H1 (cell line): ENCODE measurements at regions not wholly inside any gene's neighbourhood (a gene's known extent, or its start where the extent isn't known, plus 50 kb on each side); places are given as distances from the start of the nearest gene placed in this dataset.

ENCODE experiments used
- CTCF ChIA-PET: fragments of 300-600 bp; sonication (Branson Sonifier 250); formaldehyde crosslinking; loops from one replicate; lab custom pipeline; 2021; ENCODE audit not compliant: partially characterized antibody; lab: Charles Lee
- POLR2A ChIA-PET: fragments of 300-600 bp; sonication (Branson Sonifier 250); formaldehyde crosslinking; loops from one replicate; lab custom pipeline; 2021; ENCODE audit warnings: inconsistent platforms; ENCODE audit not compliant: partially characterized antibody; lab: Charles Lee
- DNase-seq, 2 experiments: peaks; one replicate each; pipeline versions ENCODE4 v3.0.0 to v3.0.0-alpha.2; 2010 to 2022; ENCODE audit warnings: low spot score in 2 of 2, low read depth in 1 of 2, mixed read lengths in 1 of 2
- FAIRE-seq: peaks from 2 replicates; lab custom pipeline; 2011; peaks lifted over from hg19 to GRCh38; lab: Jason Lieb, UNC
- H2AFZ ChIP-seq: 2 replicates; pipeline ENCODE4 v1.8.1; 2012; ENCODE audit warnings: low read length, inconsistent platforms
- H2AK5ac ChIP-seq: 2 replicates; pipeline ENCODE4 v1.6.1; 2013; ENCODE audit warnings: low read depth, low read length
- H2BK120ac ChIP-seq: replicated peaks from 2 replicates; pipeline ENCODE3; 2013; ENCODE audit warnings: low read depth, low read length, inconsistent platforms
- H2BK12ac ChIP-seq: 2 replicates; pipeline ENCODE4 v1.6.1; 2013; ENCODE audit warnings: low read depth, low read length
- H2BK15ac ChIP-seq: 2 replicates; pipeline ENCODE4 v1.6.1; 2013; ENCODE audit warnings: low read length
- H2BK20ac ChIP-seq: 2 replicates; pipeline ENCODE4 v1.6.1; 2013; ENCODE audit warnings: low read length
- H2BK5ac ChIP-seq: 2 replicates; pipeline ENCODE4 v1.6.1; 2013; ENCODE audit warnings: low read depth, low read length
- H3K14ac ChIP-seq: 2 replicates; pipeline ENCODE4 v1.6.1; 2013; ENCODE audit warnings: inconsistent platforms; ENCODE audit not compliant: insufficient read length
- H3K18ac ChIP-seq: 2 replicates; pipeline ENCODE4 v1.6.1; 2013; ENCODE audit warnings: low read length; ENCODE audit errors: extremely low read depth
- H3K23ac ChIP-seq: 2 replicates; pipeline ENCODE4 v1.6.1; 2013; ENCODE audit warnings: inconsistent platforms; ENCODE audit not compliant: insufficient read length
- H3K23me2 ChIP-seq: 2 replicates; pipeline ENCODE4 v1.6.1; 2013; ENCODE audit warnings: low read depth, low read length
- H3K27ac ChIP-seq: 2 replicates; pipeline ENCODE4 v1.6.1; 2011; ENCODE audit warnings: low read depth, low read length, inconsistent platforms
- H3K27me3 ChIP-seq, 4 experiments: replicated peaks in 1 of 4; 1 replicate in 1 of 4; 2 replicates in 3 of 4; pipeline versions ENCODE4 v1.6.1 to v1.8.1; 2011 to 2013; ENCODE audit warnings: low read length in 3 of 4, mild to moderate bottlenecking in 3 of 4, inconsistent platforms in 2 of 4, mixed read lengths in 2 of 4, moderate library complexity in 1 of 4; ENCODE audit not compliant: control insufficient read depth in 3 of 4, insufficient read depth in 3 of 4; ENCODE audit errors: extremely low read depth in 1 of 4
- H3K36me3 ChIP-seq, 4 experiments: 2 replicates each; pipeline versions ENCODE4 v1.6.1 to v1.8.1; 2011 to 2013; ENCODE audit warnings: mild to moderate bottlenecking in 4 of 4, low read length in 3 of 4, moderate library complexity in 2 of 4, control low read depth in 1 of 4, inconsistent platforms in 1 of 4; ENCODE audit not compliant: insufficient read depth in 4 of 4, control insufficient read depth in 2 of 4
- H3K4ac ChIP-seq: replicated peaks from 2 replicates; pipeline ENCODE3; 2013; ENCODE audit warnings: low read length, low read depth, mixed read lengths, inconsistent platforms; ENCODE audit not compliant: insufficient read length
- H3K4me1 ChIP-seq, 4 experiments: replicated peaks in 1 of 4; 1 replicate in 1 of 4; 2 replicates in 3 of 4; pipeline versions ENCODE4 v1.6.1 to v1.8.1; 2011 to 2013; ENCODE audit warnings: low read length in 3 of 4, inconsistent platforms in 2 of 4, mixed read lengths in 1 of 4; ENCODE audit not compliant: insufficient read depth in 4 of 4, control insufficient read depth in 3 of 4
- H3K4me2 ChIP-seq, 2 experiments: 2 replicates each; pipeline versions ENCODE4 v1.6.1 to v1.8.1; 2011 to 2013; ENCODE audit warnings: low read depth in 2 of 2, low read length in 2 of 2, control low read depth in 1 of 2, inconsistent platforms in 1 of 2, mild to moderate bottlenecking in 1 of 2; ENCODE audit not compliant: insufficient read depth in 1 of 2
- H3K4me3 ChIP-seq, 4 experiments: fragments of 200-600, 300-600 bp in 1 of 4; sonication (generic), shearing (Covaris generic), sonication (Bioruptor Twin) in 1 of 4; 2 replicates each; pipeline versions ENCODE4 v1.5.1 to v1.8.1; 2011 to 2016; ENCODE audit warnings: low read length in 4 of 4, low read depth in 3 of 4, control low read depth in 2 of 4, inconsistent platforms in 2 of 4, mild to moderate bottlenecking in 2 of 4, mixed read lengths in 1 of 4, moderate library complexity in 1 of 4; ENCODE audit not compliant: insufficient read depth in 2 of 4; ENCODE audit errors: extremely low read depth in 1 of 4
- H3K56ac ChIP-seq: replicated peaks from 2 replicates; pipeline ENCODE3; 2013; ENCODE audit warnings: low read depth, mild to moderate bottlenecking, mixed read lengths, low read length, inconsistent platforms; ENCODE audit not compliant: insufficient read length
- H3K79me1 ChIP-seq: 2 replicates; pipeline ENCODE4 v1.6.1; 2013; ENCODE audit warnings: low read depth, low read length, control low read depth
- H3K79me2 ChIP-seq, 2 experiments: 2 replicates each; pipeline versions ENCODE4 v1.6.1 to v1.8.1; 2012 to 2013; ENCODE audit warnings: low read length in 2 of 2, mild to moderate bottlenecking in 2 of 2, inconsistent platforms in 1 of 2; ENCODE audit not compliant: insufficient read depth in 2 of 2, control insufficient read depth in 1 of 2
- H3K9ac ChIP-seq, 4 experiments: replicated peaks in 1 of 4; 1 replicate in 1 of 4; 2 replicates in 3 of 4; pipeline versions ENCODE4 v1.6.1 to v1.8.1; 2011 to 2013; ENCODE audit warnings: low read depth in 3 of 4, low read length in 3 of 4, control low read depth in 2 of 4, mild to moderate bottlenecking in 2 of 4, moderate library complexity in 2 of 4, inconsistent platforms in 1 of 4; ENCODE audit errors: extremely low read depth in 1 of 4
- H3K9me3 ChIP-seq, 2 experiments: 2 replicates each; pipeline versions ENCODE4 v1.6.1 to v1.8.1; 2012 to 2013; ENCODE audit warnings: mild to moderate bottlenecking in 2 of 2, moderate library complexity in 2 of 2, control low read depth in 1 of 2, inconsistent platforms in 1 of 2, low read depth in 1 of 2, low read length in 1 of 2, mixed read lengths in 1 of 2; ENCODE audit not compliant: insufficient read depth in 2 of 2
- H4K20me1 ChIP-seq, 2 experiments: replicated peaks in 1 of 2; 2 replicates each; pipeline versions ENCODE3 to v1.8.1; 2011 to 2013; ENCODE audit warnings: inconsistent platforms in 2 of 2, low read length in 2 of 2, mild to moderate bottlenecking in 1 of 2; ENCODE audit not compliant: insufficient read depth in 2 of 2, control insufficient read depth in 1 of 2
- H4K5ac ChIP-seq: 2 replicates; pipeline ENCODE4 v1.6.1; 2013; ENCODE audit warnings: low read length, low read depth, mixed read lengths, inconsistent platforms; ENCODE audit not compliant: insufficient read length
- H4K8ac ChIP-seq: 2 replicates; pipeline ENCODE4 v1.8.0; 2013; ENCODE audit warnings: mild to moderate bottlenecking, moderate library complexity, low read length, inconsistent platforms; ENCODE audit not compliant: insufficient read depth; ENCODE audit errors: extremely low read depth
- H4K91ac ChIP-seq: replicated peaks from 2 replicates; pipeline ENCODE3; 2013; ENCODE audit warnings: low read length, mixed read lengths, inconsistent platforms; ENCODE audit not compliant: insufficient read length
- GTF2F1 ChIP-seq: IDR thresholded peaks from 2 replicates; pipeline ENCODE4 v1.6.1; 2012; ENCODE audit warnings: low read depth, low read length, improper control_type of control experiment, borderline replicate concordance
- YY1 ChIP-seq: IDR thresholded peaks from 2 replicates; pipeline ENCODE4 v1.6.1; 2011; ENCODE audit warnings: low read depth, mild to moderate bottlenecking, low read length
- WGBS, 2 experiments: shearing (Covaris generic) in 1 of 2; methylation state at CpG; one replicate each; pipeline versions ENCODE4 v1.1.6 to v1.1.7; 2013 to 2015; ENCODE audit warnings: low lambda C conversion rate in 2 of 2, mixed read lengths in 2 of 2, inconsistent platforms in 1 of 2, low coverage in 1 of 2, missing lambda C conversion rate in 1 of 2; ENCODE audit not compliant: insufficient replicate concordance in 2 of 2, insufficient coverage in 1 of 2, insufficient read length in 1 of 2; ENCODE audit errors: extremely low coverage in 1 of 2, missing lambda C conversion rate in 1 of 2; 5-methylcytosine and 5-hydroxymethylcytosine counted together

GRCh38 chr4:181021213-181021612, 1222.0 kb upstream of the TENM3 start:
- H2BK15ac ChIP-seq, result no peak overlapping the region
- no peaks in the 10 kb centered on the region for H3K79me2 ChIP-seq
- H4K91ac ChIP-seq, result no peak overlapping the region
- H2BK20ac ChIP-seq, result no peak overlapping the region
- no peak overlapping the region for H3K4me3 ChIP-seq
- no peak overlapping the region for H2AFZ ChIP-seq
- H3K4ac ChIP-seq, result no peak overlapping the region
- no peak overlapping the region for H2AK5ac ChIP-seq
- no peak overlapping the region for H4K8ac ChIP-seq
- no peak overlapping the region for H3K56ac ChIP-seq
- H3K27ac ChIP-seq, result no peak overlapping the region
- H3K9ac ChIP-seq, result no peak overlapping the region
- H4K5ac ChIP-seq, result no peak overlapping the region
- no peak overlapping the region for H3K14ac ChIP-seq
- H3K4me1 ChIP-seq, result peaks cover 0 to 4% (median 2%) of the 10 kb centered on the region in 4 experiments; a peak in 1 of 7 replicates
- ChIA-PET CTCF (no interaction called here), POLR2A (no interaction called here)
- DNase-seq (no peak), FAIRE-seq (no peak)
- H3K79me1 ChIP-seq, result no peaks in the 10 kb centered on the region
- H3K23ac ChIP-seq, result no peak overlapping the region
- H3K4me2 ChIP-seq, result no peak overlapping the region
- no peak overlapping the region for H2BK12ac ChIP-seq
- H2BK120ac ChIP-seq, result no peak overlapping the region
- H4K20me1 ChIP-seq, result no peaks in the 10 kb centered on the region
- no peak overlapping the region for H2BK5ac ChIP-seq
- H3K27me3 ChIP-seq, result no peaks in the 10 kb centered on the region
- no peaks in the 10 kb centered on the region for H3K36me3 ChIP-seq
- 100% methylated on average over 1 of the region's 1 CpG; no CpG with 5 or more reads in 1 of the 2 experiments for WGBS, 2 experiments
- no peaks in the 10 kb centered on the region for H3K9me3 ChIP-seq
- no peaks in the 10 kb centered on the region for H3K23me2 ChIP-seq
- TF ChIP-seq GTF2F1 (no peak), YY1 (no peak)
- H3K18ac ChIP-seq, result no peak overlapping the region
